NCI-H2081 treated with DMSO at 0.1 percent for 48 hours (cell line): ENCODE measurements at regions not wholly inside any gene's neighbourhood (a gene's known extent, or its start where the extent isn't known, plus 50 kb on each side); places are given as distances from the start of the nearest gene placed in this dataset.
"Not testable (repeated sequence)": the region's sequence is repeated elsewhere in the genome, so short reads cannot be mapped to it uniquely, and the experiment has no call there.

Source experiments
- DNase-seq: peaks from one replicate; lab custom pipeline; 2025; lab: John Stamatoyannopoulos, UW

DNA sequence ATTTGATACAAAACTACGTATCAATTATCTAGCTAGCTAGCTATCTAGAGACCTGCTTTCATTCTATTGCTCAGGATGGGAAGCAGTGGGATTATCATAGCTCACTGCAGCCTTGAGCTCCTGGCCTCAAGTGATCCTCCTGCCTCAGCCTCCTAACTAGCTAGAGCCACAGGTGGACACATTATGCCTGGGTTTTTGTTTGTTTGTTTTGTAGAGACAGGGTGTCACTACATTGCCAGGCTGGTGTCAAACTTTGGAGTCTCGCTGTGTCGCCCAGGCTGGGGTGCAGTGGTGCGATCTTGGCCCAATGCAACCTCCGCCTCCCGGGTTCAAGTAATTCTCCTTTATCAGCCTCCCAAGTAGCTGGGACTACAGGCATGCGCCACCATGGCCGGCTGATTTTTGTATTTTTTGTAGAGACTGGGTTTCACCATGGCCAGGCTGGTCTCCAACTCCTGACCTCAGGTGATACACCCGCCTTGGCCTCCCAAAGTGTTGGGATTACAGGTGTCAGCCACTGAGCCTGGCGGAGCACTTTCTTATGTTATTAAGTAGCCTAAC lies 122.5 kb upstream of the FBXO28 start:
- DNase-seq: not testable (repeated sequence)

DNA sequence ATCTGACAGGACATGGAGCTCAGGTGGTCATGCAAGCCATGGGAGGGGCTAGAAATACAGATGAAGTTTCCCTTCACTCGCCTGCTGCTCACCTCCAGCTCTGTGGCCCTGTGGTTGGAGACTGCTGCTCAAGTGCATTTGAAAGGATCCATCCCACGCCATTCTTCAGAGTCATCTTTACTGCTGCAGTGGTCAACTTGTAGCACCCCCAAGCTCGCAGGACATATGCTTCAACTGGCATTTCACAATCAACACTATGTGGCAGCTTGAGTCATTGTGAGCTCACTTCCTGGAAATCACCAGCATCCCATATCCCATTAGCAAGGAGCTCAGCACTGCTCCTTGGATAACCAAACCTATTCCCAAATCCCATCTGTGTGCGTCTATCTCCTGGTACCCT lies 116.2 kb upstream of the TP53BP2 start:
- DNase-seq: not testable (repeated sequence)

GRCh38 chr1:223952801-223953200 lies 107.1 kb upstream of the TP53BP2 start:
- DNase-seq: not testable (repeated sequence)

DNA sequence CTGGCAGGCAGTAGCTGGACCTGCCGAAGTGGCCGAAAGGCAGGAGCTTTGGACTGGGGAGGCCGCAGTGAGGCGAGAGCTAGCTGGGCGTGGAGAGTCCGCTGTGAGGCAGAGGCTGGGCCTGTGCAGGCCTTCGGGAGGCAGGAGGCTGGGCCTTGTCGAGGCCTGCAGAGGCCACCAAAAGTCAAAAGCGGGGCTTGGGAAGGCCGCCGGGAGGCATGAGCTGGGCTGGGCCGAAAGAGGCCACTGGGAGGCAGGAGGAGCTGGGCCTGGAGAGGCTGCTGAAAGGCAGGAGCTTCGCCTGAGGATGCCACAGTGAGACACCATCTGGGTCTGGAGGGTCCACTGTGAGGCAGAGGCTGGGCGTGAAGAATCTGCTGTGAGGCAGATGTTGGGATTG lies 105.8 kb upstream of the TP53BP2 start:
- DNase-seq: not testable (repeated sequence)

DNA sequence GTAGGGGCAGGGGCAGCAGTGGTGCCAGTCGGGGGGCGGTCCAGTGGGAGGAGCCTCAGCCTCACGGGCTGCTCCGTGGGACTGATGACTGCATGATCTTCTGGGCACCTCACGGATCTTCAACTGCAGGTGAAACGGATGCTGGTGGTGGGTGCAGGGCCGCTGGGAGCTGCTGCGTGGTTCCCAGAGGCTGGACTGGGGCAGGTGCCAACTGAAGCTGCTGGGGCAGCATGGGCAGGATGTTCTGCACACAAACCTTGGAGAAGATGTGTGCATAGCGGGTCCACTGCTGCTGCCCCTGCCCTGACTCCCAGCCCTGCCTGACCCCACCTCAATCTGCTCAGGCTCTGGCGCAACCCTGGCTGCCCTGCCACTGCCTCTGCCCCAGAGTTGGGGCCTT lies 104.2 kb upstream of the TP53BP2 start:
- not testable (repeated sequence) for DNase-seq

- DNase-seq: not testable (repeated sequence)
These were observed 102.3 kb upstream of the TP53BP2 start for GRCh38 chr1:223948041-223948440.

DNA sequence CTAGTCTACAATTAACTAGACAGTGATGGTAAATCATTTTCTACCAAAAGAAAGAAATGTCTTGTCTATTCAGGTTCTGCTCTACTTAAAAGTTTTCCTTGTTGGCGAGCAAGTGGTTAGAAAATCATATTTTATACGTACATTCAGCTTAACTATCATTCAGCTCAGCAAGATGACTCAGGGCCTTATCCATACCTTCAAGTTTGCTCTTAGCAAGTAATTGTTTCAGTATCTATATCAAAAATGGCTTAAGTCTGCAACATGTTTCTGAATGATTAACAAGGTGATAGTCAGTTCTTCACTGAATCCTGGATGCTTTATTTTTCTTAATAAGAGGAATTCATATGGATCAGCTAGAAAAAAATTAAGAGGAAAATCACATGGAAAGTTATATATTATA lies 90.8 kb upstream of the TP53BP2 start:
- DNase-seq: not testable (repeated sequence)

DNA sequence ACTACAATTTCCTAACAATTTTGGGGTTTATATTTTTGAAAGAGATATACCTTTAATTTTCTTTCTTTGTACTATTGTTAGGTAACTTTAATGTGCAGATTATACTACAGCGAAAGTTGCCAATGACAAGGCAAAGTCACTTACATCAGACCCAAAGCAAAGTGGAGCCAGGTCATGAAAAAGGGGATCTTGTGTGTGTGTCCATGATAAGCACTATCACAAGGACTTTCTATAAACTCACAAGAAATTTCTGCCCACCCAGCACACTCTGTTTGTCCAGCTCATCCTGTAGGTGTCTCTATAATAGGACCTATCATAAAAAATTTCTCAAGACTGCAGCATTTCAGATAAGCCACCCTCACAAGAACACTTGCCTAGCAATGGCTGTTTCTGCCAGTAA lies 85.7 kb upstream of the TP53BP2 start:
- not testable (repeated sequence) for DNase-seq

GRCh38 chr1:223920805-223921204 lies 75.1 kb upstream of the TP53BP2 start:
- not testable (repeated sequence) for DNase-seq

DNA sequence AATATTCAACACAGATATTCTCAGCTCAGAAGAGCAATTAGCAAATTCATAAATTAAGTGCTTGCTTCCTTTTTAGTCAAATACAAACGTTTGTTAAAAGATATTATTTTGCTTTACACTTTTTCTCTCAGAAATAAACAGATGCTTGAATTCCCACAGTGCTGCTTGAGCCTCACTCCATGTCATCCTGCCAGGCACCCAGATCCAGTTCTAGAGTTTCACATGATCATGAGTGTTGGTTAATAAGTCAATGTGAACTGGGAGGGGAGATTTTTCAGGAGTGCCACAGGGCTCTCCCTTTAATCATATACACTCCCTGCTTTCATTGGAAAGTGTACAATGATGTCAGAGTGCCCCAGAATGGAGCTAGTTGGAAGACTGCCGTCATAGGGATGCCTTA lies 69.7 kb upstream of the TP53BP2 start:
- not testable (repeated sequence) for DNase-seq

DNA sequence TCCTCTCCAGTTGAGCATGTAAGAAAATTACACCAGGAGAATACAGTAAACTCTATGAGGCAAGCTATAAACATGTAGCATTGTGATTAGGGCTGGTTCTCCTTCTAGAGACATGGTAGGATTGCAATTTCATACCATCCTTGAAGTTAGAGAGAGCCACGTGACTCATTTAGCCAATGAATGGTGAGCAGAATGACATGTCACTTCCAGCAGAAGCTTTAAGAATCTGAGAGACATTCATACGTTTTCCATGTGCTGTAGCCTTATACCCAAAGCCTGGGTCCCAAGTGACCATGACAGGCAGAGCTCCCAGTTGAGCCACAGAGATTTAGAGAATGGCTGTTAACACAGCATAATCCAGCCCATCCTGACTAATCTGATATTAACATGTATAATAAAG lies 68.0 kb upstream of the TP53BP2 start:
- not testable (repeated sequence) for DNase-seq

DNA sequence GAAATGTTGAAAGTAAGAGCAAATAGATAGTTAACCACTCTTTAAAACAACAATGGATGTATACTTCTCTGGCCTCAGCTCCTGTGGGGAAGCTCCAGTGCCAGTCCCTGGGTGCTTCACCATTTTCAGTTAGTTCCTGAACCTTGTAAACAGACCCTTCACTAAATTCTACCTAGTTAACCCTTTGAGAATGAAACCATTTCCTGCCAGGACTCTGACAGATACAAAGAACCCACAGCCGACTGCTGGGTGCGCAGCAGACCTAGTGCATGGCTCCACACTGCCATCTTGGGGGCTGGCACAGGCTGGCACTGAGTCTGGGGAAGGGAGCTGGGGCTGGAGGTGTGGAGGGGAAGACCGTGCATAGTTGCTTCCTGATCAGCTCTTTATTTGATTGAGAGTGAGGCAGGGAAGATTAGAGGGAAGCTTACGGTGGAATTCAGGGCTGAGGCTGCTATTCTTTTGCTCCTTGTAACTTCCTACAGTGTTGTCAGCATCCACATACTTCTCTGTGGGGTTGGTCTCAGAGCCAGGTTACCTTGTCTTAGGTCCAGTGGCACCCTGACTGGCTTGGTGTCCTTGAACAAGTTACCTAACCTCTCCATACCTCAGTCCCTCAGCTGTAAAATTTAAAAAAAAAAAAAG lies 62.3 kb upstream of the TP53BP2 start:
- DNase-seq: not testable (repeated sequence)

- not testable (repeated sequence) for DNase-seq
These were observed 57.5 kb upstream of the TP53BP2 start for GRCh38 chr1:223903221-223903620.

DNA sequence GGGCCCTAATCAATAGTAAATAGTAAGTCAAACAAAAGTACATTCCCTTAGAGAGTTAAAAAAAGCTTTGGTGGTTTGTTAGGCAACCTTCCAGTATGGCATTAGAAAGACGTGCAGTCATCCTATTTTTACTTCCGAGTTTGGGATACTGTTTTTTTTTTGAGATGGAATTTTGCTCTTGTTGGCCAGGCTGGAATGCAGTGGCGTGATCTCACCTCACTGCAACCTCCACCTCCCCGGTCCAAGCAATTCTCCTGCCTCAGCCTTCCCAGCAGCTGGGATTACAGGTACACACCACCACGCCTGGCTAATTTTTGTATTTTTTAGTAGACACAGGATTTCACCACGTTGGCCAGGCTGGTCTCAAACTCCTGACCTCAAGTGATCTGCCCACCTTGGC lies 54.0 kb upstream of the TP53BP2 start:
- not testable (repeated sequence) for DNase-seq

DNA sequence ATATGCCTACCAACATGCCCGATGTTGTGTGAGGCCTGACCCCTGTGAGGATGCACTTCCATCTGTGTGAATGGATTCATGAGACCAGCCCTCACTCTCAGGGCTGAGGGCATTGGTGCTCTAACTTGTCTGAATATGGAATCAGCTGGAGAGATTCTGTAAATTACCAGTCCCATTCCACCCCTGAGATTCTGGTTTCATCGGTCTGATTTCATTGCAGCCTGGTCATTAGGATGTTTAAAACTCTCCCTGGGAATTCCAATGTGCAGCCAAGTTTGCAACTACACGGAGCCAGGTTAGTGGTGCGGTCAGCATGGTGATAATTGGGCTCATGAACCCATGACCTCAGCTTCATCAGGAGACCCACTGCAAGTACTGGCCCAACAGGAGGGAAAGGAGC lies 51.4 kb upstream of the TP53BP2 start:
- not testable (repeated sequence) for DNase-seq

DNA sequence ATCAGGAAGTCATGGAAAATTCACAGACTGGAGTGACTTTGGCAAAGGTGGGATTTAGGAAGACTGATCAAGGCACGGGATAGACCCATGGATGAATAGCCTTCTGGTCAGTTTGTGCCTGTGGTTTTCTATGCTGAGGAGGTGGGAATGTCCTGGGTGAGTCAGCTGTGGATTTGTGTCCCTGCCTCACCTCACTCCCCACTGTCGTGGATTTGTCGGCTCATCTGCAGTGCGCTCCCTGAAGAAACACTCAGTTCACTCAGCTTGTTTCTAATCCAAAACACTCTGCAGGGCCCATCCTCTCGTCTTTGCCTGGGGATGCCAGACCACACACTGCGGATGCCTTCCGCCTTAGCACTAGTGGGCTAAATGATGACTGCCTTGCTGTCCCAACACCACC lies 50.2 kb upstream of the TP53BP2 start:
- not testable (repeated sequence) for DNase-seq
